ENCODE measurements at regions not wholly inside any gene's neighbourhood (a gene's known extent, or its start where the extent isn't known, plus 50 kb on each side); places are given as distances from the start of the nearest gene placed in this dataset.

GRCh38 chr9:81108391-81108790, 581.0 kb downstream of the TLE1 start:
- no peak for DNase-seq

DNA sequence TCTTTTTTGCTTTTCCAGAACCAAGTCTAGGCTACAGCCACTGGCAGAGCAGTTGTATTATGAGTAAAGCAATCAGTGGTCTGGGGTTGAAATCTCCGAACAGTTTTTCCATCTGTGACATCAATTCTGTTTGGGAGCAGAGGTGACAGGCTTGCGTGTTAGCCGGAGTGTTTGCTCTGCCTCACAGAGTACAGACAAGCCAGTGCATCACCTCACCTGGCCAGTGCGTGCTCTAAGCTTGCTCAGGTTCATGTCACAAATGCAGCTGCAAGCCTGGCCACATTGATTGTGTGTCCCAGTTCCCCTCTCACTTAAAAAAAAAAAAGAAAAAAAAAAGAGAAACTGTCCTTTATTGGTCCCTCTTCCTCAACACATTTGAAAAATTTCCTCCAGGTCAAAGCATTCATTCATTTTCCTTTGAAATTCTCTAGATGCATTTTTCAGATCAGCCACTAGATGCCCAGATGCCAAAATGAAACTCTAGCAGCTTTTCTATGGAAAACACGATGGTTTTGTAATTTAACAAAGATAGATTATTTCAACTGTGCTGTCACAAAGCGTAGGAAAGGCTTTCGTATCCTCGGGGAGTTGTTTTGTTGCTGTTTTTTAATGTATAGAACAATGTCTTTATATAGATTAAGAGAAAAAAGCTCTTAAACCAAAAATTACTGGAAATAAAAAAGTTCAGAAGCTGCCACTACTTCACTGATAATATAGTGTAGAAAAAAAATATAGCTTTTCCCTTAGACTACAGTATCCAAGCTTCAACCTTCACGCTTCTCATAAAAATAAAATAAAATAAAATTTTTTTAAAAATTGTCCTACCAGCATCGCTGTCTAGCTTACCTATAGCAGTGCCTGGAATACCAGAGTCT, 585.5 kb downstream of the TLE1 start:
- DNase-seq: no peak

DNA sequence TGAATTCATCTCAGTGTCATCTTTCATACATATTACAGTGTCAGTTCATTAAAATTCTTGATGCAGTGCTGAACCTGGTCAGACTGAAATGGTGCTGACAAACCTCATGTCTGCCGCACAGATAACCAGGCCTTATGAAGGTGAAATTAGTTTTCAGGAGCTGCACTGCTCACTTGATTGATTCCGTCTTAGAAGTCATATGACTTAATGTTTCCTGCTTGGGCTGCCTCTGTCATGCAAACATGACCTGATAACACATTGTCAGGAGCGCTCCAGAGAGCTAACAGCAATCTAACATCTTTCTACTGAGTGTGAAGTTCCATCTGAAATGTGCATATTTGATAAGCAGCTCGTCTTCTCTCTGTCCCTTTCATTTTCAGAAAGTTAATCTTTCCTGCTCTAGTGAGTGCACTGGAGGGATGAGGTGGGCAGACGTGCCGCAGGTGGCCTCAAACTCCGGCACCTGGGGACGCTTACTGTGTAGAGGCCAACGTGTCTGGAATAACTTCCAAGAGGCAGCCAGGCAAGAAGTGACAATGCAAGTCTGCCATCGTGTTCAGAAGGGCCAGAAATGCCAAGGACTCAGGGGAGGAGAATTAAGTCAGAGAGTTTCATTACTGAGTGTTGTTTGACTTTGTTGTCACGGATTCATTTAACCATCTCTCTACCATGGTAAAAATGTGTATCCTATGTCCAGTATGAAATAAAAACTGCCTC, 592.1 kb downstream of the TLE1 start:
- DNase-seq: no peak

GRCh38 chr9:81096625-81097024, 592.7 kb downstream of the TLE1 start:
- no peak for DNase-seq

DNA sequence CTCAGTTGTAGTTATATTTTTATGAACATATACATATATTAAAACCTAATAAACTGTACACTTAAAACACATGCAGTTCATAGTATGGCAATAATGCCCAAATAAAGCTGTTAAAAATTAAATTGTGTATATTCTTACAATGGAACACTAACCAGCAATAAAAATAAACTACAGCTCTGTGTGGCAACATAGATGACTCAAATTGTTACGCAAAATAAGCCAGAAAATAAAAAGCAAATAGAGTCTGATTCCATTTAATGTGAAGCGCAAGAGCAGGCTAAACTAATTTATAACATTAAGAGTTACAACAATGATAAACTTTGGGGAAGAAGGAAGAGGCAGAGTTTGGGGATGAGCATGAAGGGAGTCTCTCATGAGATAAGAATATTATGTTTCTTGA, 597.3 kb downstream of the TLE1 start:
- no peak for DNase-seq

- no peak for DNase-seq
Measured at GRCh38 chr9:81088341-81088740, 601.0 kb downstream of the TLE1 start.

DNA sequence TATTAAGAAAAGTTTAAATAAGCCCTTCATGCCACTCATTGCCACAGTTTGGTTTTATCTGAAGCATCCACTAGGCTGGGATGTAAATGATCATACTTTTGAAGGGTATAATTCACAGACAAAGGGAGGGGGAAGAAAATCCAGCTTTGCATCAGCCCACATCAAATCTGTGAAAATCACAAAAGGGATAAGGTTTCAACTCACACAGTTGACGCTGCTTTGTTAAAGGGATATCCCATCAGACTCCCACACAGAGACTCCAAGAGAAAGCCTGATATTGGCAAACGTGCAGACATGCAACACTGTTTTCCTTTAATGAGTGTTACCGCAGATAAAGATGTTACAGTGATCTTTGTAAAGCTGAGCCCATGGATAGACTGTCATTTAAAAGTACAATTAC, 602.9 kb downstream of the TLE1 start:
- no peak for DNase-seq

DNA sequence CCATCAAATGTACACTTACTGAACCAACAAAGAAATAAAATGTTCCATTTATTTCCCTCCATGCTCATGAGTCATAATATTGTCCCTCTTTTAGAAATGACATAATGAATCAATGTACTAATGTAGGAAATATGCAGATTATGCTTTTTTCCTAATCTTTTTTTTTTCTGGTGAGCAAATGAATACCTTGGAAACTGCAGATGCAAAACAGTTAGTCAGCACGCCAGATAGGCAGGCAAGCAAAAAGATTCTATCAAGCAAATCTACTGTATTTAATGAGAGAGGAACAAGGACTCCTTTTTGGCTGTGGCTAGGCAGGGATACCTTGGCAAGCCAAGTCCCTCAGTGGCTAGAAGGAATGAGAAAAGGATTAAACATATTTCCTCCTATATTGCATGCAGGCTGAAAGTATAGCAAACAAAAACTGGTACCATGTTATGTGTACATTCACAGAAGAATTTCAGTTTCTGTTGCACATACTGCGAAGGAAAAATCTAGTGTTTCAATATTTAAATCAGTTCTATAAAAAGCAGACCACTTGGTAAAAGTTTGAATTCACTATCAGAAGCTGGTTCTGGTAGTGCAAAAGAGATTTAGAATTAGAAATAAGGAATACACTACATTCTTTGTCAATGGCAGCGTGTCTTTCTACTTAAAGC, 605.4 kb downstream of the TLE1 start:
- no peak for DNase-seq

DNA sequence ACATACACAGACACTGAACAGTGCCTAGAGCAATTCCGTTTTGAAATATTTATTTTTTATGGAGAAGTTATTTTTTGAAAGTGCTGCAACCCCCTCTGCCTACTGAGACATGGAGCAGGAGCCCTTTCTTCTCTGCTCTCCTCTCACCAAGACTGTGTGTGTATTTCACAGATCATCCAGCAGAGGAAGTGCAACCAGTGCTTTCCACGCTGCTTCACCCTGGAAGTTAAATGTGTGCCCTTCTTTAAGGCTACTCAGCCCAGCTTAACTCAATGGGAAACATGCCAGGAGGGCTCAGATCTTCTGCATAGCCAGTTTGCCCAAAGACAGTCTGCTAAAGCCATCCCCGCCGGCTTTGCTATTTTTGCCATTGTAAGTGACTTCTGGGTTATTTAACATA, 606.3 kb downstream of the TLE1 start:
- no peak for DNase-seq

DNA sequence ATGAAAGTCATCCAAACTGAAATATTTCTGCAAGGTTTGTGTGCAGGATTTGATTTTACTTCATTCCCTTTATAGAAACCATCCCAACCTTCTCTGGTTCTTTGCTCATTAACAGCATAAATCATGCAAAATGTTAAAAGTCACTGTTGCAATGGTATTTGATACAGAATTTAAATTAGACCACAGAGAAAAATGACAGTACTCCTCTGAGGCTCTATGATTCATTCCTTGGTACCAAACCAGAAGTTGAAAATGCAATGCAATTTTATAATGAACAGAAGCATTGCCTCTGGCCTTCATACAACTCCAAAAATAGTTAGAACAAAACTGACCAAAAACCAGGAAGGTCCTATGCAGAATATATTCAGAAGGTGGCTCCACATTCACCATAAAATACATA, 607.1 kb downstream of the TLE1 start:
- DNase-seq: no peak

DNA sequence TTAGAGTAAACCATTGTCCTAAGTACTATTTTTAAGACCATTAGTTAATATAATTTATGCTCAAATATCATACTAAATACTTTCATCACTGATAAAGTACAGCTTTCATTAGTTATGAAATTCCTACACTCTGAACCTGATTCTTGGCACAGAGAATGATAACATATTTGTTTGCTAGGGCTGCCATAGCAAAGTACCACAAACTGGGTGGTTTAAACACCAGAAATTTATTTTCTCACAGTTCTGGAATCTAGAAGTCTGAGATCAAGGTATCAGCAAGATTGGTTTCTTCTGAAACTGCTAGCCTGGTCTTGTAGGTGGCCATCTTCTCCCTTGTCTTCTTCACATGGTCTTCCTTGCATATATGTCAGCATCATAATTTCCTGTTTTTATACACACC, 608.4 kb downstream of the TLE1 start:
- no peak for DNase-seq

DNA sequence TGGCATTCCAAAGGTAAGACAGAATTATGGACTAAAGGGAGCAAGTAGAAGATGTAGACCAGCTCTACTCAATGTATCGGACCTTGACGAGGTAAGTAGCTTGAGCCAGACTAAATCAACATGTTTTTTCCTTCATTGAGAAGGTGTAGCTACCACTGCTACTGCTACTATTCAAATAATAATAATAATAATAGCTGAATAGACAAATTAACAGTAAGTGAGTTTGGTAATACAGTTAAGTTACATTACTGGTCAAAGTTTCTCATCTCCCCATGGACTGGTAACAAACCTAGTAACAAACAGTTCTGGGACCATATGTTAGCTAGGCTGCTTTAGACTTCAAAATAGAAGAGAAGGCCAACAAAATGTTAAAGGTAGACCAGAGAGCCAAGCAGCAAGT, 609.2 kb downstream of the TLE1 start:
- DNase-seq: no peak

- DNase-seq: no peak
Measured at GRCh38 chr9:81079055-81079454, 610.3 kb downstream of the TLE1 start.

- DNase-seq: no peak
Measured at GRCh38 chr9:81078555-81078954, 610.8 kb downstream of the TLE1 start.

- DNase-seq: no peak
Measured at GRCh38 chr9:81077572-81077971, 611.8 kb downstream of the TLE1 start.

DNA sequence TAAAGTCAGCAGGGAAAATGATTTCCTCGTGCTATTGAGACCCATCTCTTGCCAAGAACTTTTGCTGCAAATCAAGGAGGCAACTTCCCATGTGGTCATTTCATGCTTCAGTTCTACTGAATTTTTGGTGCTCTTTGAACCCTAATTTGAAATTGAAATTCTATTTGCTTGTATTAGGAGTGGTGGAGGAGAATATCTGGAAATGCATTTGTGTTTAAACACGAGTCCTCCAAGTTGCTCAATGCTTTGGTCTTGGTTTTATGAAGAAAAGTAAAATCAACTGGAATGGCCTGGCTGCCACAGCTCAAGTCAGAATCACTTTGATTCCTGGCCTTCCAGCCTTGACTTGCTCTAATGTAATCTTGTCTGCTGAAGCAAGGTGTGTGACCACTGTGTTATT, 613.2 kb downstream of the TLE1 start:
- DNase-seq: no peak

GRCh38 chr9:81074221-81074620, 615.1 kb downstream of the TLE1 start:
- DNase-seq: no peak

- no peak for DNase-seq
Measured at GRCh38 chr9:81073821-81074220, 615.5 kb downstream of the TLE1 start.

DNA sequence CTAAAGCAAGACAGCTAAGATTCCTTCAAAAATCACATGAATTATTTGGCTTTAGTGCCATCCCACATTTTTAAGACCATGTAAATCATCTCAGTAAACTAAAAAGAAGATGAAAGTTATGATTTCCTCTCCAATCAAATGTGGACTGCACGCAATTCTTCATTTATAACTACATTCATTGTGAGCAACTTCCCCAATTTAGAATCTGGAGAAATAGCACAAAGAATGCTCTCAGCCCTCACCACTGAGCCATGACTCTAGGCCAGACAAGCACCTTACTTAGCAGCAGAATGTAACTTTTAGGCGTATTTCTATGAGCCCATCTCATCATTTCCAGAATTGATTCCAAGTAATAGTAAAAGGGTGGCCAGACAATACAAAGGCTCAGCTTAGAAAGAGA, 616.6 kb downstream of the TLE1 start:
- no peak for DNase-seq

DNA sequence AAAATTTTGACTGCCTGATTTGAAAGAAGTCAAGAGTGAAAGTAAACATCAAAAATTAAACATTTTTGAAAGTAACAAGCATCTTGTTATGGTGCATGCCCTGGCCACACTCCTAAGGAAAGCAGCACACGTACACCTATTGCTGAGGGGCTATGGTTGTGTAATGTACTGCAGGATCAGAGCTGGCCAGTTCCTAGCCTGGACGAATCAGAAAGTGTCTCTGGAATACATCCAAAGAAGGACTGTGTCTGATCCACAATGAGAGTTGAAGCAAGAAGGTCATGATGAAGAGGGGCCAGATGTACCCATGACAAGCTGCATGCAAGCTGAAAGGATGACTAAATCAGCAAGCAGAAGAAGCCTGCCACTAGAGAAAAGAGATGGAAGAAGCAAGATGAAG, 618.2 kb downstream of the TLE1 start:
- no peak for DNase-seq

DNA sequence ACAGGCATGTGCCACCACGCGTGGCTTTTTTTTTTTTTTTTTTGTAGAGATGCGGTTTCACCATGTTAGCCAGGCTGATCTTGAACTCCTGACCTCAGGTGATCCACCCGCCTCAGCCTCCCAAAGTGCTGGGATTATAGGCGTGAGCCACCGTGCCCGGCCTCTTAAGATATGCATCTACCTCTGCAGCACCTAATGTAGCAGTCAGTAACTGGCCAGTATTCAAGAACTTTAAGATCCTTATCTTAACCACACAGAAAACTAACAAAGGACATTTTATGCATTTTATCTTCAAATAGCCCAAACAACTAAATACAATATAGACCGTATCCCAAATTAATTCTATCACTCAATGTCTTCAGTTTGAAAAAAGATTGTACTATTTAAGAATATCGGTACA, 618.7 kb downstream of the TLE1 start:
- DNase-seq: no peak

DNA sequence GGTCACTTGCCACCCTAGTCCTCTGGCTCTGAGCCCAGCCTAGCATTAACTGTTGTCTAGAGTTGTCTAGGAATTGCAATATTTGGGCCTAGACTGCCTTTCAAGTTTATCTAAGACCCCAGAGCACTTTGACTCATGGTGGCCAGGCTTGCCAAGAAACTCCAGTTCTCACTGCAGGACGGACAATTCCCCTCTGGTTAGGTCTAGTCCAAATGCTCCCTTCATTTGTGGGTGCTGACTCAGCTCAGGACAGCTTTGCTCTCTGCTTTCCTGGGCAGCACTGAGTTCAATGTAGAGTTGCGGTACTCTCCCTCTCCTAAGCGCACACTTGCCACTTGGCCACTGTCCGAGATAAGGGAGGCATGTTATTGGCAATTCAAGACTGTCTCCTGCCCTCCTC, 619.4 kb downstream of the TLE1 start:
- no peak for DNase-seq

DNA sequence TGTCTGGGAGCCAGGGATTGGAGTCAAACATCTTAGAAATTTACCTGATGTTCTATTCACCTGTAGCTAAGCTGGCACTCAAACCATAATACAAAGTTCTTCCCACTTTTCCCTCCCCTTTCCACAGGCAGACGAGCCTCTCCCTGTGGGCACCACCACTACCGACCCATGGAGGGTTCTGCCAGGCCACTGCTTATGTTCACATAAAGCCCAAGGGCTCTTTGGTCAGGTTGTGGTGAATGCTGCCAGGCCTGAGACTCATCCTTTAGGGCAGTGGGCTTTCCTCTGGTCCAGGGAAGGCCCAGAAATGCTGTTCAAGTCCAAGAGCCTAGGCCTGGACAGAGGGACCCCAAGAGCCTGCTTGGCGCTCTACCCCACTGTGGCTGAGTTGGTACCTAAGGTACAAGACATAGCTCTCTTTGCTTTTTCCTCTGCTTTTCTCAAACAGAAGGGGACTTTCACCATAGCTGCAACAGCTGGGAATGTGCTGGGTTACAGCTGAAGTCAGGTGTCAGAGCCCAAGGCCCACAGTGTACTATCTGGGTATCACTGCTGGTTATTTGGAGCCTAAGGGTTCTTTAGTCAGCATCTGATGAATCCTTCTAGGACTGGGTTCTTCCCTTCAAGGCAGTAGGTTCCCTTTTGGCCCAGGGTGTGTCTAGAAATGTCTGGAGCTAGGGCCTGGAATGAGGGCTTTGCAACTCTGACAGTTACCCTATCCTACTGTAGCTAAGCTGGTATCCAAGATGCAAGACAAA, 620.1 kb downstream of the TLE1 start:
- DNase-seq: no peak
